AG10803 (cell line): ENCODE measurements at regions not wholly inside any gene's neighbourhood (a gene's known extent, or its start where the extent isn't known, plus 50 kb on each side); places are given as distances from the start of the nearest gene placed in this dataset.
"Not testable (repeated sequence)": the region's sequence is repeated elsewhere in the genome, so short reads cannot be mapped to it uniquely, and the experiment has no call there.

Source experiments
- DNase-seq: peaks from one replicate; pipeline ENCODE4 v3.0.0; 2010; ENCODE audit warnings: low read depth
- H3K4me3 ChIP-seq: 2 replicates; pipeline ENCODE4 v1.5.1; 2011; ENCODE audit warnings: mild to moderate bottlenecking, low read length, control low read depth
- CTCF ChIP-seq: conservative IDR thresholded peaks from 2 replicates; pipeline ENCODE4 v1.5.1; 2011; ENCODE audit warnings: mild to moderate bottlenecking, low read length, control low read depth, inconsistent platforms

GRCh38 chr17:77838748-77839697 is 119.5 kb upstream of the TNRC6C start:
- no peak overlapping the region for H3K4me3 ChIP-seq
- no peak for TF ChIP-seq CTCF
- DNase-seq, result no peak

GRCh38 chr17:77839698-77840512 is 118.6 kb upstream of the TNRC6C start:
- no peak for TF ChIP-seq CTCF
- no peak overlapping the region for H3K4me3 ChIP-seq
- DNase-seq, result no peak

GRCh38 chr17:77840513-77841165 is 117.9 kb upstream of the TNRC6C start:
- TF ChIP-seq CTCF, result no peak
- no peak for DNase-seq
- H3K4me3 ChIP-seq, result no peak overlapping the region

GRCh38 chr17:77841742-77842527 is 116.6 kb upstream of the TNRC6C start:
- DNase-seq, result no peak
- H3K4me3 ChIP-seq, result no peak overlapping the region
- TF ChIP-seq CTCF, result no peak

GRCh38 chr17:77842528-77843147 is 115.9 kb upstream of the TNRC6C start:
- DNase-seq, result peak; percentile 50
- TF ChIP-seq CTCF, result no peak
- no peak overlapping the region for H3K4me3 ChIP-seq

GRCh38 chr17:77843255-77843895 is 115.1 kb upstream of the TNRC6C start:
- DNase-seq, result peak; percentile 82
- H3K4me3 ChIP-seq, result not testable (repeated sequence)
